ENCODE measurements at regions not wholly inside any gene's neighbourhood (a gene's known extent, or its start where the extent isn't known, plus 50 kb on each side); places are given as distances from the start of the nearest gene placed in this dataset.

- intact Hi-C loops (cut with micrococcal nuclease): no loop called here
- H3K79me2 ChIP-seq (ENCODE audit: insufficient read depth, low read length): no peaks in the 10 kb centered on the region
- H3K36me3 ChIP-seq (ENCODE audit: control insufficient read depth in 1 of 2, insufficient read depth in 2 of 2, low read length in 2 of 2): no peaks in the 10 kb centered on the region
- no peak overlapping the region for H3K27ac ChIP-seq (ENCODE audit: low read depth, low read length)
- H3K4me3 ChIP-seq (replicated peaks in 1 of 2; ENCODE audit: low read depth in 1 of 2, low read length in 2 of 2): no peak overlapping the region
- ChIA-PET CTCF (no interaction called here), POLR2A (no interaction called here), RAD21 (ENCODE audit: low non-redundant PET in 1 of 2, low total read pairs in 2 of 2, uncharacterized antibody in 2 of 2, unreplicated experiment in 2 of 2) (no interaction called here)
- ATAC-seq: no peak
- H3K9me2 ChIP-seq (ENCODE audit: insufficient read depth): no peaks in the 10 kb centered on the region
- H4K20me1 ChIP-seq (ENCODE audit: insufficient read depth): no peaks in the 10 kb centered on the region
- no peak overlapping the region for H3K4me2 ChIP-seq (ENCODE audit: low read length)
- no peak overlapping the region for H2AFZ ChIP-seq (ENCODE audit: low read depth, low read length, poor library complexity, severe bottlenecking)
- no peak for DNase-seq (ENCODE audit: low read depth, low spot score)
- H3K9ac ChIP-seq (ENCODE audit: low read length): no peak overlapping the region
- no peaks in the 10 kb centered on the region for H3K4me1 ChIP-seq (ENCODE audit: control insufficient read depth in 1 of 2, insufficient read depth in 2 of 2, low read length in 2 of 2)
- no TSS peak for BruUV-seq (replicated peaks)
- H3K9me3 ChIP-seq (ENCODE audit: control insufficient read depth in 1 of 2, insufficient read depth in 1 of 2, low read depth in 1 of 2, low read length in 2 of 2): no peaks in the 10 kb centered on the region
- H3K27me3 ChIP-seq (ENCODE audit: insufficient read depth, low read length): no peaks in the 10 kb centered on the region
- TF ChIP-seq CTCF (IDR thresholded peaks at IDR 0.05 in 2 of 3, conservative IDR thresholded peaks at IDR 0.05 in 1 of 3; ENCODE audit: borderline replicate concordance in 1 of 3, insufficient read depth in 1 of 3, low read depth in 2 of 3, low read length in 2 of 3): no peak
- no peak for TF ChIP-seq ZBTB33 (IDR thresholded peaks at IDR 0.05; ENCODE audit: extremely low read depth, insufficient replicate concordance, low read length)
- no peak for TF ChIP-seq EZH2 (IDR thresholded peaks at IDR 0.05)
- TF ChIP-seq CBX3 (IDR thresholded peaks at IDR 0.05; ENCODE audit: low read depth): no peak
- TF ChIP-seq CEBPB (IDR thresholded peaks at IDR 0.05; ENCODE audit: low read depth): no peak
- TF ChIP-seq RAD21 (IDR thresholded peaks at IDR 0.05; ENCODE audit: low read depth): no peak
- TF ChIP-seq SP1 (IDR thresholded peaks at IDR 0.05; ENCODE audit: low read depth): no peak
- TF ChIP-seq TCF7L2 (IDR thresholded peaks at IDR 0.05; ENCODE audit: borderline replicate concordance, extremely low read depth, insufficient read depth, insufficient read length): no peak
- TF ChIP-seq ATF3 (IDR thresholded peaks at IDR 0.05): no peak
- TF ChIP-seq SRF (IDR thresholded peaks at IDR 0.05; ENCODE audit: low read depth): no peak
- no peak for TF ChIP-seq ELF1 (IDR thresholded peaks at IDR 0.05; ENCODE audit: borderline replicate concordance, low read depth)
- no peak for TF ChIP-seq POLR2AphosphoS5 (IDR thresholded peaks at IDR 0.05; ENCODE audit: low read depth, low read length)
- TF ChIP-seq EZH2phosphoT487 (IDR thresholded peaks at IDR 0.05; ENCODE audit: borderline replicate concordance): no peak
- no peak for TF ChIP-seq JUND (IDR thresholded peaks at IDR 0.05)
Observed at GRCh38 chr3:111412656-111413055, 129.3 kb upstream of the CD96 start.

Measured in HCT116 (cell line).